SU-DHL-6 (cell line): ENCODE measurements at regions not wholly inside any gene's neighbourhood (a gene's known extent, or its start where the extent isn't known, plus 50 kb on each side); places are given as distances from the start of the nearest gene placed in this dataset.

ENCODE experiments used
- EZH2phosphoT487 ChIP-seq: fragments of 200-600 bp; sonication (generic), shearing (Covaris generic); conservative IDR thresholded peaks from 2 replicates; pipeline ENCODE4 v1.6.1; 2018; ENCODE audit warnings: mild to moderate bottlenecking, antibody characterized with exemption, low read length, moderate library complexity, mixed read lengths
- TF ChIP-seq, protein P1 (sequence below): fragments of 200-600 bp; sonication (generic); IDR thresholded peaks from one replicate; pipeline ENCODE4 v1.5.1; 2017; ENCODE audit warnings: antibody characterized with exemption, mild to moderate bottlenecking, low read length, moderate library complexity; ENCODE audit not compliant: insufficient read depth, poor library complexity, severe bottlenecking

DNA sequence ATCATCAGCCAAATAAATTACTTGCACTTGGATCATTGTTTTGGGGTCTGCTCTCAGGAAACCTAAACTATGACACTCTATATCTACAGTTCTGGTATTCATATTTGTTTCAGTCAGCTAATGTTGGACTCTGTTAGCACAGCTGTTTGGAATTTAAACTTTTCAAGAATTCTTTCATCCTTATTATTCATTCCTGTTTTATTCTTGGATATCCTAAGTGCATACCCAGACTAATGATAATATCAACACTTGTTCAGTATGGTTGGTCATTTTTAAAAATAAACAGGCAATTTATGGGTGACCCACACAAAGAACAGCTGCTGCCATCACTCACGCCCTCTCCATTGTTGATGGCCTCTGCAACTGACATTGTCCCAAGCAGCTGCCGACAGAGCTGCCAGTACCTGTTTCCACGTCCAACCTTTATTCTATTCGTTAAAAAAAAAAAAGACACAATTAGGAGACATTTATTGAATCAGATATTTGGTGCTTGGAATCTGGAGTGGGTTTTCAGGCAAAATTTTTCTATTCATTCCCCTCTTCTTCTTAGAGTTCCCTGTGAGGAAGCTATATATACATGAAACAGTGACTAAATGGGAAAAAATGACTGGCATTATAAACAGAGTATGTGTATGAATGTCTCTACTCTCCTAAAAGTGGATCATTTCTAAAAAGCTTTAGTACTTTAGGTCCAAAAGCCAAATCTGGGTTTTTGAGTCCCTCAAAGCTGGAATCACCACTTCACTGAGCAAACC, 252.1 kb upstream of the NAV3 start:
- TF ChIP-seq, protein P1, sequence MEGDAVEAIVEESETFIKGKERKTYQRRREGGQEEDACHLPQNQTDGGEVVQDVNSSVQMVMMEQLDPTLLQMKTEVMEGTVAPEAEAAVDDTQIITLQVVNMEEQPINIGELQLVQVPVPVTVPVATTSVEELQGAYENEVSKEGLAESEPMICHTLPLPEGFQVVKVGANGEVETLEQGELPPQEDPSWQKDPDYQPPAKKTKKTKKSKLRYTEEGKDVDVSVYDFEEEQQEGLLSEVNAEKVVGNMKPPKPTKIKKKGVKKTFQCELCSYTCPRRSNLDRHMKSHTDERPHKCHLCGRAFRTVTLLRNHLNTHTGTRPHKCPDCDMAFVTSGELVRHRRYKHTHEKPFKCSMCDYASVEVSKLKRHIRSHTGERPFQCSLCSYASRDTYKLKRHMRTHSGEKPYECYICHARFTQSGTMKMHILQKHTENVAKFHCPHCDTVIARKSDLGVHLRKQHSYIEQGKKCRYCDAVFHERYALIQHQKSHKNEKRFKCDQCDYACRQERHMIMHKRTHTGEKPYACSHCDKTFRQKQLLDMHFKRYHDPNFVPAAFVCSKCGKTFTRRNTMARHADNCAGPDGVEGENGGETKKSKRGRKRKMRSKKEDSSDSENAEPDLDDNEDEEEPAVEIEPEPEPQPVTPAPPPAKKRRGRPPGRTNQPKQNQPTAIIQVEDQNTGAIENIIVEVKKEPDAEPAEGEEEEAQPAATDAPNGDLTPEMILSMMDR, result no peak
- TF ChIP-seq EZH2phosphoT487, result no peak
